Fibroblast of lung (primary cell): ENCODE measurements at regions not wholly inside any gene's neighbourhood (a gene's known extent, or its start where the extent isn't known, plus 50 kb on each side); places are given as distances from the start of the nearest gene placed in this dataset.

Source experiments
- DNase-seq, 2 donors: peaks; one replicate each; pipeline versions ENCODE4 v3.0.0 to v3.0.0-alpha.2; 2010; ENCODE audit warnings: low read depth in 2 of 2
- H2AFZ ChIP-seq: 2 replicates; pipeline ENCODE4 v1.5.1; 2012; ENCODE audit warnings: low read length, control low read depth, inconsistent platforms
- H3K27ac ChIP-seq: 2 replicates; pipeline ENCODE4 v1.5.1; 2011; ENCODE audit warnings: low read length, control low read depth; ENCODE audit not compliant: insufficient read depth
- H3K27me3 ChIP-seq: 2 replicates; pipeline ENCODE4 v1.5.1; 2011; ENCODE audit warnings: mild to moderate bottlenecking, low read length; ENCODE audit not compliant: control insufficient read depth, insufficient read depth
- H3K36me3 ChIP-seq: 2 replicates; pipeline ENCODE4 v1.5.1; 2011; ENCODE audit warnings: low read length; ENCODE audit not compliant: control insufficient read depth, insufficient read depth
- H3K4me1 ChIP-seq: 2 replicates; pipeline ENCODE4 v1.5.1; 2011; ENCODE audit warnings: low read length; ENCODE audit not compliant: control insufficient read depth, insufficient read depth; ENCODE audit errors: extremely low read depth
- H3K4me2 ChIP-seq: 2 replicates; pipeline ENCODE4 v1.5.1; 2011; ENCODE audit warnings: low read length, control low read depth; ENCODE audit not compliant: insufficient read depth; ENCODE audit errors: extremely low read depth
- H3K4me3 ChIP-seq, 4 experiments: fragments of 200-600 bp in 1 of 4; sonication (generic) in 1 of 4; replicated peaks in 1 of 4; 2 replicates each; pipeline ENCODE4 v1.5.1; 2011 to 2016; ENCODE audit warnings: low read length in 4 of 4, low read depth in 3 of 4, mild to moderate bottlenecking in 3 of 4, control low read depth in 2 of 4, inconsistent platforms in 1 of 4, mixed read lengths in 1 of 4; ENCODE audit not compliant: insufficient read depth in 1 of 4; ENCODE audit errors: control extremely low read depth in 1 of 4
- H3K79me2 ChIP-seq: 2 replicates; pipeline ENCODE4 v1.5.1; 2012; ENCODE audit warnings: mild to moderate bottlenecking, low read length, inconsistent platforms; ENCODE audit not compliant: control insufficient read depth, insufficient read depth
- H3K9ac ChIP-seq: 2 replicates; pipeline ENCODE4 v1.5.1; 2011; ENCODE audit warnings: mild to moderate bottlenecking, low read length, control low read depth; ENCODE audit not compliant: insufficient read depth
- H3K9me3 ChIP-seq: 2 replicates; pipeline ENCODE4 v1.5.1; 2012; ENCODE audit warnings: low read depth, low read length; ENCODE audit not compliant: control insufficient read depth, insufficient read depth
- H4K20me1 ChIP-seq: 2 replicates; pipeline ENCODE4 v1.5.1; 2011; ENCODE audit warnings: low read length; ENCODE audit not compliant: control insufficient read depth, insufficient read depth; ENCODE audit errors: extremely low read depth
- EZH2 ChIP-seq: IDR thresholded peaks from 2 replicates; pipeline ENCODE4 v1.5.1; 2012; ENCODE audit warnings: low read length, control low read depth, mild to moderate bottlenecking; ENCODE audit errors: missing control alignments
- TF ChIP-seq, protein P1 (sequence below), 2 donors: IDR thresholded peaks in 1 of 2; conservative IDR thresholded peaks in 1 of 2; 1 replicate in 1 of 2; 2 replicates in 1 of 2; pipeline ENCODE4 v1.5.1; 2011 to 2012; ENCODE audit warnings: low read length in 2 of 2, control low read depth in 1 of 2, inconsistent platforms in 1 of 2, low read depth in 1 of 2, mild to moderate bottlenecking in 1 of 2

- Histone ChIP-seq H3K9ac (no peak overlapping the region), H3K4me2 (no peak overlapping the region), H3K4me3 (no peak overlapping the region), H3K4me1 (no peaks in the 10 kb centered on the region), H3K79me2 (no peaks in the 10 kb centered on the region), H2AFZ (no peak overlapping the region), H3K27ac (no peak overlapping the region), H4K20me1 (no peaks in the 10 kb centered on the region), H3K36me3 (no peaks in the 10 kb centered on the region), H3K27me3 (no peaks in the 10 kb centered on the region), H3K9me3 (no peaks in the 10 kb centered on the region)
- peak in 1 of 2 donors; percentile 35 for DNase-seq
- TF ChIP-seq, protein P1, sequence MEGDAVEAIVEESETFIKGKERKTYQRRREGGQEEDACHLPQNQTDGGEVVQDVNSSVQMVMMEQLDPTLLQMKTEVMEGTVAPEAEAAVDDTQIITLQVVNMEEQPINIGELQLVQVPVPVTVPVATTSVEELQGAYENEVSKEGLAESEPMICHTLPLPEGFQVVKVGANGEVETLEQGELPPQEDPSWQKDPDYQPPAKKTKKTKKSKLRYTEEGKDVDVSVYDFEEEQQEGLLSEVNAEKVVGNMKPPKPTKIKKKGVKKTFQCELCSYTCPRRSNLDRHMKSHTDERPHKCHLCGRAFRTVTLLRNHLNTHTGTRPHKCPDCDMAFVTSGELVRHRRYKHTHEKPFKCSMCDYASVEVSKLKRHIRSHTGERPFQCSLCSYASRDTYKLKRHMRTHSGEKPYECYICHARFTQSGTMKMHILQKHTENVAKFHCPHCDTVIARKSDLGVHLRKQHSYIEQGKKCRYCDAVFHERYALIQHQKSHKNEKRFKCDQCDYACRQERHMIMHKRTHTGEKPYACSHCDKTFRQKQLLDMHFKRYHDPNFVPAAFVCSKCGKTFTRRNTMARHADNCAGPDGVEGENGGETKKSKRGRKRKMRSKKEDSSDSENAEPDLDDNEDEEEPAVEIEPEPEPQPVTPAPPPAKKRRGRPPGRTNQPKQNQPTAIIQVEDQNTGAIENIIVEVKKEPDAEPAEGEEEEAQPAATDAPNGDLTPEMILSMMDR (conservative IDR thresholded peaks at IDR 0.05 in 1 of 2, IDR thresholded peaks at IDR 0.05 in 1 of 2; ENCODE audit: low read depth in 1 of 2, low read length in 2 of 2): no peak
- TF ChIP-seq EZH2: no peak
These were observed 805.7 kb downstream of the DIAPH3 start for GRCh38 chr13:59358014-59358413.

- TF ChIP-seq EZH2: no peak
- TF ChIP-seq, protein P1 (conservative IDR thresholded peaks at IDR 0.05 in 1 of 2, IDR thresholded peaks at IDR 0.05 in 1 of 2; ENCODE audit: low read depth in 1 of 2, low read length in 2 of 2): no peak
- DNase-seq: no peak
- H3K9ac ChIP-seq: no peak overlapping the region
- no peaks in the 10 kb centered on the region for H3K27me3 ChIP-seq
- H3K4me3 ChIP-seq: no peak overlapping the region
- H3K27ac ChIP-seq: no peak overlapping the region
- no peak overlapping the region for H3K4me2 ChIP-seq
- no peaks in the 10 kb centered on the region for H3K79me2 ChIP-seq
- no peaks in the 10 kb centered on the region for H3K4me1 ChIP-seq
- no peaks in the 10 kb centered on the region for H3K9me3 ChIP-seq
- H4K20me1 ChIP-seq: no peaks in the 10 kb centered on the region
- no peaks in the 10 kb centered on the region for H3K36me3 ChIP-seq
- H2AFZ ChIP-seq: no peak overlapping the region
These were observed 803.6 kb downstream of the DIAPH3 start for GRCh38 chr13:59360108-59360507.

GRCh38 chr13:59360916-59361315 is 802.8 kb downstream of the DIAPH3 start:
- Histone ChIP-seq H3K9ac (no peak overlapping the region), H3K79me2 (no peaks in the 10 kb centered on the region), H2AFZ (no peak overlapping the region), H3K9me3 (no peaks in the 10 kb centered on the region), H3K27me3 (no peaks in the 10 kb centered on the region), H4K20me1 (no peaks in the 10 kb centered on the region), H3K4me2 (no peak overlapping the region), H3K36me3 (no peaks in the 10 kb centered on the region), H3K27ac (no peak overlapping the region), H3K4me1 (no peaks in the 10 kb centered on the region), H3K4me3 (no peak overlapping the region)
- no peak for DNase-seq
- TF ChIP-seq, protein P1 (conservative IDR thresholded peaks at IDR 0.05 in 1 of 2, IDR thresholded peaks at IDR 0.05 in 1 of 2; ENCODE audit: low read depth in 1 of 2, low read length in 2 of 2): no peak
- TF ChIP-seq EZH2: no peak
